Testis (tissue), 2 donors: ENCODE measurements at regions not wholly inside any gene's neighbourhood (a gene's known extent, or its start where the extent isn't known, plus 50 kb on each side); places are given as distances from the start of the nearest gene placed in this dataset.

Source experiments
- DNase-seq: peaks from one replicate; pipeline ENCODE4 v3.0.0-alpha.2; 2019
- H3K27ac ChIP-seq, 2 donors: fragments of 200-600 bp; sonication (generic); one replicate each; pipeline ENCODE4 v1.5.1; 2019
- H3K27me3 ChIP-seq: fragments of 200-600 bp; sonication (generic); one replicate; pipeline ENCODE4 v1.5.1; 2019
- H3K36me3 ChIP-seq: fragments of 200-600 bp; sonication (generic); one replicate; pipeline ENCODE4 v1.5.1; 2017; ENCODE audit warnings: low read depth; ENCODE audit errors: missing control alignments
- H3K4me1 ChIP-seq: fragments of 200-600 bp; sonication (generic); one replicate; pipeline ENCODE4 v1.5.1; 2019
- H3K4me3 ChIP-seq, 2 donors: fragments of 200-600 bp; sonication (generic); one replicate each; pipeline ENCODE4 v1.5.1; 2017 to 2019
- H3K9me3 ChIP-seq: fragments of 200-600 bp; sonication (generic); one replicate; pipeline ENCODE4 v1.5.1; 2017
- POLR2A ChIP-seq: fragments of 450-650 bp; IDR thresholded peaks from one replicate; pipeline ENCODE4 v1.6.1; 2017; ENCODE audit warnings: antibody characterized with exemption, mild to moderate bottlenecking, moderate library complexity
- WGBS, 2 donors: methylation state at CpG; one replicate each; pipeline ENCODE4 v1.1.5; 2018; 5-methylcytosine and 5-hydroxymethylcytosine counted together
- intact Hi-C: fragments of 100-400 bp; cut with DNase I; formaldehyde crosslinking; loops from one replicate; pipeline ENCODE4 v1.15.1; 2023; ENCODE audit warnings: low total_unique reads
- TF ChIP-seq, protein P1 (sequence below), 3 experiments: fragments of 450-650 bp in 2 of 3; fragments of 200-600 bp in 1 of 3; sonication (generic) in 1 of 3; IDR thresholded peaks; one replicate each; pipeline ENCODE4 v1.5.1; 2016 to 2019; ENCODE audit warnings: antibody characterized with exemption in 3 of 3, mild to moderate bottlenecking in 2 of 3, moderate library complexity in 1 of 3

DNA sequence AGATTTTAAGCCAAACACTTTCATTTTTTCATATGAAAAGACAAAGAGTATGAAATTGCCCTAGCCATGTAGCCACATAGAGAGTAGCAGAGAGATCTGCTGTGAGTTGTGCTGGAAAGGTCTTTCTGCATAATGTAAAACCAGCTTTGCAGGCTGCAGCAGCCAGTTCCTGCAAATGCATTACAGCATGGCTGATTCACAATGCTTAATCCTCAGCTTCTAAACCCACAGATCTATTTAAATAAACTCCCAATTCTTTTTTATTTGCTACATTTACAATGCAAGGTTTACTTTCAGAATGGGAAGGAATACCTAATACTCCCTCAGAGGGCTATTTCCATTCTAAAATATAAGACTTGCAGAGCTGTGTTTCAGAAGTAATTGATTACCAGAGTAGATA lies 185.6 kb upstream of the STARD13 start:
- no peak for TF ChIP-seq POLR2A
- TF ChIP-seq, protein P1, sequence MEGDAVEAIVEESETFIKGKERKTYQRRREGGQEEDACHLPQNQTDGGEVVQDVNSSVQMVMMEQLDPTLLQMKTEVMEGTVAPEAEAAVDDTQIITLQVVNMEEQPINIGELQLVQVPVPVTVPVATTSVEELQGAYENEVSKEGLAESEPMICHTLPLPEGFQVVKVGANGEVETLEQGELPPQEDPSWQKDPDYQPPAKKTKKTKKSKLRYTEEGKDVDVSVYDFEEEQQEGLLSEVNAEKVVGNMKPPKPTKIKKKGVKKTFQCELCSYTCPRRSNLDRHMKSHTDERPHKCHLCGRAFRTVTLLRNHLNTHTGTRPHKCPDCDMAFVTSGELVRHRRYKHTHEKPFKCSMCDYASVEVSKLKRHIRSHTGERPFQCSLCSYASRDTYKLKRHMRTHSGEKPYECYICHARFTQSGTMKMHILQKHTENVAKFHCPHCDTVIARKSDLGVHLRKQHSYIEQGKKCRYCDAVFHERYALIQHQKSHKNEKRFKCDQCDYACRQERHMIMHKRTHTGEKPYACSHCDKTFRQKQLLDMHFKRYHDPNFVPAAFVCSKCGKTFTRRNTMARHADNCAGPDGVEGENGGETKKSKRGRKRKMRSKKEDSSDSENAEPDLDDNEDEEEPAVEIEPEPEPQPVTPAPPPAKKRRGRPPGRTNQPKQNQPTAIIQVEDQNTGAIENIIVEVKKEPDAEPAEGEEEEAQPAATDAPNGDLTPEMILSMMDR (IDR thresholded peaks at IDR 0.05), result no peak
- no peaks in the 10 kb centered on the region for H3K36me3 ChIP-seq
- no peak overlapping the region for H3K4me3 ChIP-seq
- intact Hi-C loops, result no loop called here
- DNase-seq, result no peak
- no peak overlapping the region for H3K27ac ChIP-seq
- H3K9me3 ChIP-seq, result no peaks in the 10 kb centered on the region
- H3K27me3 ChIP-seq, result no peaks in the 10 kb centered on the region
- no peaks in the 10 kb centered on the region for H3K4me1 ChIP-seq

DNA sequence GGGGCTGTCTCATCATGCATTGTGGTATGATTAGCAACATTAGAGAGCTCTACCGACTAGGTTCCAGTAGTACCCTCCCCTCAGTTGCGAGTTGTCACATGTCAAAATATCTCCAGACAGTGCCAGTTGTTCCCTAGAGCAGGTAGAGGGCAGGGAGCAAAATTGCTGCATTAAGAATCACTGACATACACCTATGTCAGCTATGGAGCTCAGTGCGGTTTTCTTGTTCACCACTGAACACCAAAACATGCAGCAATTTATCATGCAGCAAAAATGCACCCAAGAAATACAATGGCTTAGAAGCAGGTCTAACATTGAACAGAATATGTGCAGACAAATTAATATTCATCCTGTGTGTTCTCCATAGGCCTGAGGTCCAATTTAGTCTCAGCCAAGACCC lies 186.9 kb upstream of the STARD13 start:
- 63 to 87% methylated on average over 3 of the region's 3 CpGs for WGBS, 2 donors
- H3K4me3 ChIP-seq, result no peak overlapping the region
- no peak overlapping the region for H3K27ac ChIP-seq
- H3K9me3 ChIP-seq, result no peaks in the 10 kb centered on the region
- H3K27me3 ChIP-seq, result no peaks in the 10 kb centered on the region
- no peak for DNase-seq
- no peaks in the 10 kb centered on the region for H3K4me1 ChIP-seq
- no peaks in the 10 kb centered on the region for H3K36me3 ChIP-seq
- TF ChIP-seq, protein P1 (IDR thresholded peaks at IDR 0.05), result no peak
- no peak for TF ChIP-seq POLR2A
- intact Hi-C loops, result no loop called here

DNA sequence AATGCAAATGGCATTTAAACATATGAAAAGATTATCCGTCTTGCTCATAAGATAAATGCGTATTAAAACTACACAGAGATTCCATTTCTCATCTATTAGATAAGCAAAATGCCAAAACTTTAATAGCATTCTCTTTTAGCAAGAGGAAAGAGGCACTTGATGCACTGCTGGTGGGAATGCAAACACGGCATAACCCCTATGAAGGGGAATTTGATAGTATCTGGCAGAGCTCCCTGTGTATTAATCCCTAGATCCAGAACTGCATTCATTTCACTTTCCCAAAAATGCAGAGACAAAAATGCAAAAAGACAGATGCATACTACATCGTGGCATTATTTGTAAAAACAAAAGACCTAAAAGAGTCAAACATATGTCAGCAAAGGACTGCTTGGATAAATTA lies 193.6 kb upstream of the STARD13 start:
- TF ChIP-seq, protein P1 (IDR thresholded peaks at IDR 0.05), result no peak
- TF ChIP-seq POLR2A, result no peak
- Histone ChIP-seq H3K4me1 (no peaks in the 10 kb centered on the region), H3K4me3 (no peak overlapping the region), H3K27me3 (no peaks in the 10 kb centered on the region), H3K9me3 (no peaks in the 10 kb centered on the region), H3K36me3 (no peaks in the 10 kb centered on the region), H3K27ac (no peak overlapping the region)
- no peak for DNase-seq
- 84 to 90% methylated on average over 4 of the region's 4 CpGs for WGBS, 2 donors
- intact Hi-C loops, result no loop called here

DNA sequence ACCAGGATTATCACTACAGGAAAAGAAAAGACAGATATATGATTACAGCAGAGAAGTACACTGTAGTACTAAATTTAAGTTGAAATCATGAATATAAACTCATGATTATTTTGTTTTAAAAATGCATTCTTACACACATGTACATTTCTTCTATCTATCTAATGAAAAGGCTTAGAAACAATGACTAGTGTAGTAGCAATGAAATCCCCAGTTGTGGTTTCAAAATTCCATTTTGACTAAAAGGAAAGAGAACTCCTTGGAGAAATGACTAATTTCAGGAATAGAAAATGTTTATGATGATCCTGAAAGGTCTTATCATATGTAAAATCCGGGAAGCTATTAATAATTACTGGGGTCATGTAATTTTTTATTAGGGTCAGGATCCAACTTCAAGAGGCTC lies 195.0 kb upstream of the STARD13 start:
- Histone ChIP-seq H3K9me3 (no peaks in the 10 kb centered on the region), H3K4me3 (no peak overlapping the region), H3K27me3 (no peaks in the 10 kb centered on the region), H3K27ac (no peak overlapping the region), H3K4me1 (no peaks in the 10 kb centered on the region), H3K36me3 (no peaks in the 10 kb centered on the region)
- no peak for TF ChIP-seq POLR2A
- TF ChIP-seq, protein P1 (IDR thresholded peaks at IDR 0.05), result no peak
- 73 to 91% methylated on average over 1 of the region's 1 CpG for WGBS, 2 donors
- intact Hi-C loops, result no loop called here
- DNase-seq, result no peak

DNA sequence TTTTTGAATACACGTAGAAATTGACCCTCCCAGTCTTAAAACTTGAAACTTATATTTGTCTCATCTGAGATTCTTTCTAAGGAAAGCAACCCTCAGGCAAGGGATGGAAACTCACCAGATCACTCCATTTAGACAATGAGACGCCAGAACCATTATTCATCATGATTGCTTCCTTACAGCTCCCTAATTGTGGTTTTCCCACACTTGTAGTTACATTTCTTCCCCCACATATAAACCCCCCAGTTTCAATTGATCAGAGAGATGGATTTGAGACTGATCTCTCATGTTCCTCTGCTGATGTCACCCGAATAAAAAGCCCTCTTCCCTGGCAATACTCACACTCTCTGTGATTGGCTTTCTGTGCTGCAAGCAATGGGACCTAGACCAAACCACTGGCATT lies 197.9 kb upstream of the STARD13 start:
- Histone ChIP-seq H3K4me3 (no peak overlapping the region), H3K27me3 (no peaks in the 10 kb centered on the region), H3K4me1 (no peaks in the 10 kb centered on the region), H3K9me3 (no peaks in the 10 kb centered on the region), H3K36me3 (no peaks in the 10 kb centered on the region), H3K27ac (no peak overlapping the region)
- 86 to 92% methylated on average over 3 of the region's 3 CpGs for WGBS, 2 donors
- intact Hi-C loops, result no loop called here
- no peak for DNase-seq
- TF ChIP-seq, protein P1 (IDR thresholded peaks at IDR 0.05), result no peak
- TF ChIP-seq POLR2A, result no peak
